ENCODE measurements at regions not wholly inside any gene's neighbourhood (a gene's known extent, or its start where the extent isn't known, plus 50 kb on each side); places are given as distances from the start of the nearest gene placed in this dataset.

DNA sequence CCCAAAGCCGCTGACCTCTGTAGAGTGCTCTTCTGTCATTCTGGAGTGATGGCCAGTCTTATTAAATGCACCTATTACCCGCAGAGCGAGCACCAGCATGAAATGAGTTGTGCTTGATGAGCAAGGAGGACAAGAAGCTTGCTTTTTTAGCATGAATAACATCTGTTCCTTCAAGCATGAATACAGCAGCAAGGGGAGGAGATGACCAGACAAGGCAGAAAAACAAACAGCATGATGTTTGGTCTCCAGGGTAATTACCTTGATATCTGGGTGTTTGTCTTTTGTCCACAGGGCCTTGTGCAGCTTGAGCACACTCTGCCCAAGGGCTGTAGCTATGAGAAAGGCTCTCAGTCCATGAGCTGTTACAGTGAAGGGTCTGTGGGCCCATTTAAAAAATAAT is 324.8 kb upstream of the DDX53 start (continued):
- TF ChIP-seq, protein P1, sequence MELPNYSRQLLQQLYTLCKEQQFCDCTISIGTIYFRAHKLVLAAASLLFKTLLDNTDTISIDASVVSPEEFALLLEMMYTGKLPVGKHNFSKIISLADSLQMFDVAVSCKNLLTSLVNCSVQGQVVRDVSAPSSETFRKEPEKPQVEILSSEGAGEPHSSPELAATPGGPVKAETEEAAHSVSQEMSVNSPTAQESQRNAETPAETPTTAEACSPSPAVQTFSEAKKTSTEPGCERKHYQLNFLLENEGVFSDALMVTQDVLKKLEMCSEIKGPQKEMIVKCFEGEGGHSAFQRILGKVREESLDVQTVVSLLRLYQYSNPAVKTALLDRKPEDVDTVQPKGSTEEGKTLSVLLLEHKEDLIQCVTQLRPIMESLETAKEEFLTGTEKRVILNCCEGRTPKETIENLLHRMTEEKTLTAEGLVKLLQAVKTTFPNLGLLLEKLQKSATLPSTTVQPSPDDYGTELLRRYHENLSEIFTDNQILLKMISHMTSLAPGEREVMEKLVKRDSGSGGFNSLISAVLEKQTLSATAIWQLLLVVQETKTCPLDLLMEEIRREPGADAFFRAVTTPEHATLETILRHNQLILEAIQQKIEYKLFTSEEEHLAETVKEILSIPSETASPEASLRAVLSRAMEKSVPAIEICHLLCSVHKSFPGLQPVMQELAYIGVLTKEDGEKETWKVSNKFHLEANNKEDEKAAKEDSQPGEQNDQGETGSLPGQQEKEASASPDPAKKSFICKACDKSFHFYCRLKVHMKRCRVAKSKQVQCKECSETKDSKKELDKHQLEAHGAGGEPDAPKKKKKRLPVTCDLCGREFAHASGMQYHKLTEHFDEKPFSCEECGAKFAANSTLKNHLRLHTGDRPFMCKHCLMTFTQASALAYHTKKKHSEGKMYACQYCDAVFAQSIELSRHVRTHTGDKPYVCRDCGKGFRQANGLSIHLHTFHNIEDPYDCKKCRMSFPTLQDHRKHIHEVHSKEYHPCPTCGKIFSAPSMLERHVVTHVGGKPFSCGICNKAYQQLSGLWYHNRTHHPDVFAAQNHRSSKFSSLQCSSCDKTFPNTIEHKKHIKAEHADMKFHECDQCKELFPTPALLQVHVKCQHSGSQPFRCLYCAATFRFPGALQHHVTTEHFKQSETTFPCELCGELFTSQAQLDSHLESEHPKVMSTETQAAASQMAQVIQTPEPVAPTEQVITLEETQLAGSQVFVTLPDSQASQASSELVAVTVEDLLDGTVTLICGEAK (IDR thresholded peaks at IDR 0.05): no peak
- TF ChIP-seq, protein P1 (CRISPR knock-in tag; IDR thresholded peaks at IDR 0.05): no peak

DNA sequence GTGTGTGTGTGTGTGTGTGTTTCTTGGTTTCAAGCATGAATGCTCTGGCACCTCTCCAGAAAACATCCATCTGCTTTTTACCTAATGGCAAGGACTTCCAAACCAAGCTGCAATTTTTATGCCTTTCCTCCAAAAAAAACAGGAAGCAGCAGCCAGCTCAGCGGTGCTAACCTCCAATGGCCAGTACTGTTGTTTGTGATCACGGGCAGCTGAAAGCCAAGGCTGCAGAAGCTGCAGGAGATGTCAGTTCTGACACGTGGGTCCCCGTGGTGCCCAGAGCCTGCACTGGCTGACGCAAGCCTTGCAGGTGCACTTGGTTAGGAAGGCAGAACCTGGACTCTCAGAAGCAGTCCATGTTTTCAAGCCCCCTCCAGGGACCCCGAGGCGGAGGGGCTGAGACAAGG is 313.6 kb upstream of the DDX53 start:
- Histone ChIP-seq H3K9me3 (replicated peaks; ENCODE audit: control insufficient read depth, insufficient read depth, low read depth, low read length) (no peaks in the 10 kb centered on the region), H3K27ac (ENCODE audit: extremely low read depth, low read depth, low read length) (no peak overlapping the region), H3K4me2 (ENCODE audit: insufficient read depth, low read length) (no peak overlapping the region), H3K9ac (ENCODE audit: insufficient read depth in 1 of 2, low read depth in 2 of 2, low read length in 2 of 2) (no peak overlapping the region), H2AFZ (ENCODE audit: low read depth, low read length) (no peak overlapping the region), H3K27me3 (ENCODE audit: control insufficient read depth in 2 of 2, insufficient read depth in 2 of 2, low read length in 2 of 2) (no peaks in the 10 kb centered on the region), H3K4me3 (no peak overlapping the region), H4K20me1 (replicated peaks; ENCODE audit: control insufficient read depth, insufficient read depth, low read length) (no peaks in the 10 kb centered on the region), H3K79me2 (ENCODE audit: control insufficient read depth, insufficient read depth, low read length) (no peaks in the 10 kb centered on the region), H3K36me3 (ENCODE audit: control insufficient read depth, insufficient read depth, low read length) (no peaks in the 10 kb centered on the region), H3K9me1 (ENCODE audit: control insufficient read depth, insufficient read depth, low read length) (no peaks in the 10 kb centered on the region), H3K4me1 (replicated peaks in 1 of 2; ENCODE audit: control insufficient read depth in 2 of 2, insufficient read depth in 2 of 2, low read length in 2 of 2) (no peaks in the 10 kb centered on the region)
- intact Hi-C loops (cut with micrococcal nuclease) (no loop called here), in situ Hi-C loops (cut with MboI) (no loop called here)
- DNase-seq (ENCODE audit: extremely low read depth in 1 of 4, low spot score in 3 of 4) (no peak), FAIRE-seq (no peak), ATAC-seq (no peak)
- no TSS peak for BruUV-seq (replicated peaks)
- ChIA-PET CTCF (ENCODE audit: low intra/inter-chr PET ratio) (no interaction called here), POLR2A (no interaction called here)
- 2% methylated on average over 7 of the region's 7 CpGs for WGBS (ENCODE audit: insufficient coverage, low coverage, missing lambda C conversion rate)
- TF ChIP-seq NRF1 (conservative IDR thresholded peaks at IDR 0.05 in 1 of 2, IDR thresholded peaks at IDR 0.05 in 1 of 2): no peak
- TF ChIP-seq GTF2A2 (tag; IDR thresholded peaks at IDR 0.05): no peak
- no peak for TF ChIP-seq NFRKB (IDR thresholded peaks at IDR 0.05; ENCODE audit: low read depth)
- TF ChIP-seq BRD9 (IDR thresholded peaks at IDR 0.05; ENCODE audit: low read depth, partially characterized antibody): no peak
- TF ChIP-seq RB1 (IDR thresholded peaks at IDR 0.05; ENCODE audit: low read depth): no peak
- TF ChIP-seq, protein P2, sequence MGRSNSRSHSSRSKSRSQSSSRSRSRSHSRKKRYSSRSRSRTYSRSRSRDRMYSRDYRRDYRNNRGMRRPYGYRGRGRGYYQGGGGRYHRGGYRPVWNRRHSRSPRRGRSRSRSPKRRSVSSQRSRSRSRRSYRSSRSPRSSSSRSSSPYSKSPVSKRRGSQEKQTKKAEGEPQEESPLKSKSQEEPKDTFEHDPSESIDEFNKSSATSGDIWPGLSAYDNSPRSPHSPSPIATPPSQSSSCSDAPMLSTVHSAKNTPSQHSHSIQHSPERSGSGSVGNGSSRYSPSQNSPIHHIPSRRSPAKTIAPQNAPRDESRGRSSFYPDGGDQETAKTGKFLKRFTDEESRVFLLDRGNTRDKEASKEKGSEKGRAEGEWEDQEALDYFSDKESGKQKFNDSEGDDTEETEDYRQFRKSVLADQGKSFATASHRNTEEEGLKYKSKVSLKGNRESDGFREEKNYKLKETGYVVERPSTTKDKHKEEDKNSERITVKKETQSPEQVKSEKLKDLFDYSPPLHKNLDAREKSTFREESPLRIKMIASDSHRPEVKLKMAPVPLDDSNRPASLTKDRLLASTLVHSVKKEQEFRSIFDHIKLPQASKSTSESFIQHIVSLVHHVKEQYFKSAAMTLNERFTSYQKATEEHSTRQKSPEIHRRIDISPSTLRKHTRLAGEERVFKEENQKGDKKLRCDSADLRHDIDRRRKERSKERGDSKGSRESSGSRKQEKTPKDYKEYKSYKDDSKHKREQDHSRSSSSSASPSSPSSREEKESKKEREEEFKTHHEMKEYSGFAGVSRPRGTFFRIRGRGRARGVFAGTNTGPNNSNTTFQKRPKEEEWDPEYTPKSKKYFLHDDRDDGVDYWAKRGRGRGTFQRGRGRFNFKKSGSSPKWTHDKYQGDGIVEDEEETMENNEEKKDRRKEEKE (IDR thresholded peaks at IDR 0.05; ENCODE audit: borderline replicate concordance in 1 of 2, control insufficient read depth in 1 of 2, low read depth in 2 of 2, low read length in 1 of 2): no peak
- no peak for TF ChIP-seq SMAD1 (IDR thresholded peaks at IDR 0.05; ENCODE audit: low read depth, low read length, partially characterized antibody)
- TF ChIP-seq RAD21 (CRISPR knock-in tag; conservative IDR thresholded peaks at IDR 0.05 in 1 of 2, IDR thresholded peaks at IDR 0.05 in 1 of 2): no peak
